SJCRH30 (cell line): ENCODE measurements at regions not wholly inside any gene's neighbourhood (a gene's known extent, or its start where the extent isn't known, plus 50 kb on each side); places are given as distances from the start of the nearest gene placed in this dataset.

Experiments
- DNase-seq, 2 experiments: peaks; one replicate each; pipeline ENCODE4 v3.0.0-alpha.2; 2015 to 2020
- H3K27ac ChIP-seq: fragments of 250-450 bp; sonication (Bioruptor Pico); 2 replicates; pipeline ENCODE4 v1.5.1; 2020; ENCODE audit warnings: mild to moderate bottlenecking, moderate library complexity
- H3K27me3 ChIP-seq: fragments of 250-450 bp; sonication (Bioruptor Pico); 2 replicates; pipeline ENCODE4 v1.5.1; 2020; ENCODE audit warnings: mild to moderate bottlenecking, moderate library complexity
- H3K36me3 ChIP-seq: fragments of 250-450 bp; sonication (Bioruptor Pico); 2 replicates; pipeline ENCODE4 v1.5.1; 2020; ENCODE audit warnings: mild to moderate bottlenecking, moderate library complexity
- H3K4me1 ChIP-seq: fragments of 250-450 bp; sonication (Bioruptor Pico); 2 replicates; pipeline ENCODE4 v1.5.1; 2020; ENCODE audit warnings: mild to moderate bottlenecking, moderate library complexity
- H3K4me3 ChIP-seq: fragments of 250-450 bp; sonication (Bioruptor Pico); 2 replicates; pipeline ENCODE4 v1.5.1; 2020; ENCODE audit warnings: mild to moderate bottlenecking, moderate library complexity
- H3K9me3 ChIP-seq: fragments of 250-450 bp; sonication (Bioruptor Pico); replicated peaks from 2 replicates; pipeline ENCODE4 v1.5.1; 2020; ENCODE audit warnings: mild to moderate bottlenecking, moderate library complexity

- H3K4me3 ChIP-seq: no peak overlapping the region
Observed at GRCh38 chr5:113950186-113950585, 411.7 kb upstream of the KCNN2 start.

GRCh38 chr5:113965225-113965624 is 396.6 kb upstream of the KCNN2 start:
- DNase-seq: no peak
- H3K27me3 ChIP-seq: no peaks in the 10 kb centered on the region

More at GRCh38 chr5:113950186-113950585, 411.7 kb upstream of the KCNN2 start:
- H3K9me3 ChIP-seq: no peaks in the 10 kb centered on the region
- no peak for DNase-seq
- H3K36me3 ChIP-seq: no peaks in the 10 kb centered on the region
- H3K27me3 ChIP-seq: no peaks in the 10 kb centered on the region; the same call in 1 of the 2 replicates
- H3K4me1 ChIP-seq: no peaks in the 10 kb centered on the region
- H3K27ac ChIP-seq: no peak overlapping the region

GRCh38 chr5:113969901-113970300 is 392.0 kb upstream of the KCNN2 start:
- H3K4me1 ChIP-seq: no peaks in the 10 kb centered on the region
- no peak overlapping the region for H3K4me3 ChIP-seq
- H3K27me3 ChIP-seq: no peaks in the 10 kb centered on the region
- no peak overlapping the region for H3K27ac ChIP-seq
- H3K36me3 ChIP-seq: no peaks in the 10 kb centered on the region
- no peaks in the 10 kb centered on the region for H3K9me3 ChIP-seq
- no peak for DNase-seq

More at GRCh38 chr5:113965225-113965624, 396.6 kb upstream of the KCNN2 start:
- H3K9me3 ChIP-seq: no peaks in the 10 kb centered on the region
- no peak overlapping the region for H3K27ac ChIP-seq
- H3K36me3 ChIP-seq: no peaks in the 10 kb centered on the region
- H3K4me3 ChIP-seq: no peak overlapping the region
- H3K4me1 ChIP-seq: no peaks in the 10 kb centered on the region

- Histone ChIP-seq H3K27ac (no peak overlapping the region), H3K4me1 (no peaks in the 10 kb centered on the region), H3K36me3 (no peaks in the 10 kb centered on the region), H3K9me3 (no peaks in the 10 kb centered on the region), H3K4me3 (no peak overlapping the region), H3K27me3 (no peaks in the 10 kb centered on the region)
- no peak for DNase-seq
Observed at GRCh38 chr5:113971454-113971853, 390.4 kb upstream of the KCNN2 start.

GRCh38 chr5:113974976-113975375 is 386.9 kb upstream of the KCNN2 start:
- no peak for DNase-seq
- H3K27me3 ChIP-seq: no peaks in the 10 kb centered on the region
- H3K27ac ChIP-seq: no peak overlapping the region
- H3K4me3 ChIP-seq: no peak overlapping the region
- no peaks in the 10 kb centered on the region for H3K36me3 ChIP-seq
- no peaks in the 10 kb centered on the region for H3K9me3 ChIP-seq
- no peaks in the 10 kb centered on the region for H3K4me1 ChIP-seq

- H3K9me3 ChIP-seq: no peaks in the 10 kb centered on the region
- no peaks in the 10 kb centered on the region for H3K36me3 ChIP-seq
- no peaks in the 10 kb centered on the region for H3K27me3 ChIP-seq
- no peaks in the 10 kb centered on the region for H3K4me1 ChIP-seq
- DNase-seq: no peak
- no peak overlapping the region for H3K4me3 ChIP-seq
- H3K27ac ChIP-seq: no peak overlapping the region
Observed at GRCh38 chr5:113984928-113985327, 376.9 kb upstream of the KCNN2 start.

- no peak for DNase-seq
- H3K4me3 ChIP-seq: no peak overlapping the region
- no peaks in the 10 kb centered on the region for H3K27me3 ChIP-seq
- H3K4me1 ChIP-seq: no peaks in the 10 kb centered on the region
- no peaks in the 10 kb centered on the region for H3K36me3 ChIP-seq
- H3K9me3 ChIP-seq: no peaks in the 10 kb centered on the region
- H3K27ac ChIP-seq: no peak overlapping the region
Observed at GRCh38 chr5:113985505-113985904, 376.4 kb upstream of the KCNN2 start.

GRCh38 chr5:113989278-113989912 is 372.5 kb upstream of the KCNN2 start:
- Histone ChIP-seq H3K36me3 (no peaks in the 10 kb centered on the region), H3K4me3 (no peak overlapping the region), H3K9me3 (no peaks in the 10 kb centered on the region), H3K27me3 (no peaks in the 10 kb centered on the region), H3K4me1 (no peaks in the 10 kb centered on the region), H3K27ac (no peak overlapping the region)
- peak in 1 of 2 experiments; percentile 3 for DNase-seq

- no peaks in the 10 kb centered on the region for H3K36me3 ChIP-seq
- H3K27me3 ChIP-seq: no peaks in the 10 kb centered on the region
- H3K9me3 ChIP-seq: no peaks in the 10 kb centered on the region
- no peak for DNase-seq
- no peak overlapping the region for H3K27ac ChIP-seq
- no peak overlapping the region for H3K4me3 ChIP-seq
- no peaks in the 10 kb centered on the region for H3K4me1 ChIP-seq
Observed at GRCh38 chr5:113989913-113990305, 372.0 kb upstream of the KCNN2 start.

- Histone ChIP-seq H3K27me3 (no peaks in the 10 kb centered on the region), H3K4me1 (no peaks in the 10 kb centered on the region), H3K36me3 (no peaks in the 10 kb centered on the region), H3K9me3 (no peaks in the 10 kb centered on the region), H3K4me3 (no peak overlapping the region), H3K27ac (no peak overlapping the region)
- DNase-seq: no peak
Observed at GRCh38 chr5:114001076-114001475, 360.8 kb upstream of the KCNN2 start.

- H3K4me1 ChIP-seq: no peaks in the 10 kb centered on the region
- no peak overlapping the region for H3K27ac ChIP-seq
- no peaks in the 10 kb centered on the region for H3K9me3 ChIP-seq
- DNase-seq: no peak
- no peaks in the 10 kb centered on the region for H3K36me3 ChIP-seq
- no peak overlapping the region for H3K4me3 ChIP-seq
- no peaks in the 10 kb centered on the region for H3K27me3 ChIP-seq
Observed at GRCh38 chr5:114006582-114006981, 355.3 kb upstream of the KCNN2 start.

- Histone ChIP-seq H3K27me3 (no peaks in the 10 kb centered on the region), H3K27ac (no peak overlapping the region), H3K4me3 (no peak overlapping the region), H3K9me3 (no peaks in the 10 kb centered on the region), H3K36me3 (no peaks in the 10 kb centered on the region), H3K4me1 (no peaks in the 10 kb centered on the region)
- no peak for DNase-seq
Observed at GRCh38 chr5:114007678-114008077, 354.2 kb upstream of the KCNN2 start.

- Histone ChIP-seq H3K27me3 (no peaks in the 10 kb centered on the region), H3K36me3 (no peaks in the 10 kb centered on the region), H3K9me3 (no peaks in the 10 kb centered on the region), H3K4me3 (no peak overlapping the region), H3K4me1 (no peaks in the 10 kb centered on the region), H3K27ac (no peak overlapping the region)
- DNase-seq: no peak
Observed at GRCh38 chr5:114010362-114010761, 351.5 kb upstream of the KCNN2 start.

- H3K4me1 ChIP-seq: no peaks in the 10 kb centered on the region
- H3K36me3 ChIP-seq: no peaks in the 10 kb centered on the region
- H3K27ac ChIP-seq: no peak overlapping the region
- peak in 1 of 2 experiments; percentile 3 for DNase-seq
- no peak overlapping the region for H3K4me3 ChIP-seq
- H3K27me3 ChIP-seq: no peaks in the 10 kb centered on the region
- H3K9me3 ChIP-seq: no peaks in the 10 kb centered on the region
Observed at GRCh38 chr5:114018186-114018585, 343.7 kb upstream of the KCNN2 start.

GRCh38 chr5:114038756-114039155 is 323.1 kb upstream of the KCNN2 start:
- no peaks in the 10 kb centered on the region for H3K36me3 ChIP-seq
- H3K27ac ChIP-seq: no peak overlapping the region
- H3K9me3 ChIP-seq: no peaks in the 10 kb centered on the region
- H3K4me3 ChIP-seq: no peak overlapping the region
- no peaks in the 10 kb centered on the region for H3K27me3 ChIP-seq
- DNase-seq: no peak
- no peaks in the 10 kb centered on the region for H3K4me1 ChIP-seq

GRCh38 chr5:114050087-114050486 is 311.8 kb upstream of the KCNN2 start:
- no peaks in the 10 kb centered on the region for H3K9me3 ChIP-seq
- H3K4me3 ChIP-seq: no peak overlapping the region
- H3K4me1 ChIP-seq: no peaks in the 10 kb centered on the region; the same call in 1 of the 2 replicates
- 0 out of 2 replicates have a peak, but pooled peaks cover 6% of the 10 kb centered on the region for H3K27me3 ChIP-seq
- no peak for DNase-seq
- no peak overlapping the region for H3K27ac ChIP-seq
- H3K36me3 ChIP-seq: no peaks in the 10 kb centered on the region
